HG02642 (cell line): ENCODE measurements at regions not wholly inside any gene's neighbourhood (a gene's known extent, or its start where the extent isn't known, plus 50 kb on each side); places are given as distances from the start of the nearest gene placed in this dataset.

Experiments used
- ATAC-seq: cut with Tn5 transposase; IDR thresholded peaks from one replicate; pipeline ENCODE4 v1.9.1; 2021; ENCODE audit warnings: mild to moderate bottlenecking; ENCODE audit not compliant: unreplicated experiment, poor library complexity

DNA sequence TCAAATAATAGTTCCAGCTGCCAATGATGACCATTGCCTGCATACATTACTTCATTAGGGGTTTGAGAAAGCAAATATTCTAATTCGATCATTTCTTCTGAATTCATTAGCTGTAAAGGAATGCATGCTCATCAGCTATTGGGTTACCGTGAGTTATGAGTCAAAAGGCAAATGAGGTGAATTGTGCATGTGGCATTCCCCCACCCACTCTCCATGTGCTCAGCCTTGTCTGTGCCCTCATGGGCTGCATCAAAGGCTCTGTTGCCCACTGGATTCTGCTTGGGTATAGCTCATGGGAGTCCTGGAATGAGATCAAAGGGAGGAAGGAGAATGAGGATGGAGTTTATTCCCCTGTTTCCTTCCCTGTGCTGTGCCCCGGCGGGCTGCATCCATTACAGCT lies 99.3 kb upstream of the CHRNA7 start:
- no peak for ATAC-seq

DNA sequence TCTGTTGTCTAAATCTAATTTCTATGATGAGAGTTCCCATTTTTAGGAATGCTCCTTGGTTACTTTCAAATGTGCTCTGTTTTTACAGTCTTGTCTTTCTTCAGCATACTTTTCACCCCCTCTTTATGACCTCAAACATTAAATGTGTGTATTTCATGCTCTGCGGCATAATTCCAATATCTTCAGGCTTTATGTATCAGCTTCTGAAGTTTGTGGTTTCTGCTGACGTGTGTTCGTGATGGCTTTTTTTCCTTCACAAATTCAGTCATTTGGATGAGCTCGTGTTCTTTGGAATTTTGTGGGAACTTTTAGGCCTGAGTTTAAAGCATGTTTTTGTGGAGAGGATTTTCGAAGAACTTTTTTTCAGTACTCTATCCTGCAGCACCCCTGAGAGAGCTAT lies 97.7 kb upstream of the CHRNA7 start:
- no peak for ATAC-seq

DNA sequence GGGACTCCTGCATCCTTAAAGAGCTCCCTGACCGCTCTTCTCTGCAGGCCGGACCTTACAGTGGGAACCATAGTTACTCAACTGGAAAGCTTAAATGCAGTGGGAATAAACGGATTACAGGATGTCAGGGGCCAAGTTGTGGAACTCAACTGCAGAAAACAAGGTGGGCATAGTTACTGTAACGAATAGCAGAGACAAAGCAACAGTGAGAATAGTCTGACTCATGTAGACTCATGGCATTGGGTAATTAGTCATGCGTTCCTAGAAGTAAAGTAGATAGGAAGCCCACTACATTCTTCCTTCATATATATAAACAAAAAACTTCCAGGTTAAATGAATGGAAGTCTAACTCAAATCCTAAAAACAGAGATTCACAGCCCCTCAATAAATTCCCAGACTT lies 95.5 kb upstream of the CHRNA7 start:
- ATAC-seq: no peak

DNA sequence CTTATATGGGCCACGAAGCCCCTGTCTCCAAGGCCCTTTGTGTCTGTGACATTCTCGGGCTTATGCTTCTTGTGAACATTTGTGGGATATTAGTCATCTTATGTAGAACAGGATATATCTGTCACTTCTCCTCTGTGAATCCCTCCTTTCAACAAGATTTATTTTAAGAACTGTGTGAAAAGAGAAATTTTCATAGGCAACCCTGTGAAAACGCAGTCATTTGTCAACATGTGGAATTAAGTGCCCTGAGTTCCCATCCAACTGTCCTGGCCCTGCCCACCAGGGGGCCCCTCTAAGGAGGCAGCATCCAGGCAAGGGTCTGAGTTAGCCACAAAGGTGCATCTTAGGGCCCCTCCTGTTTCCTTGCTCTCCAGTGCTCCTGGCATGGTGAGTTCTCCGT lies 76.8 kb upstream of the CHRNA7 start:
- no peak for ATAC-seq

DNA sequence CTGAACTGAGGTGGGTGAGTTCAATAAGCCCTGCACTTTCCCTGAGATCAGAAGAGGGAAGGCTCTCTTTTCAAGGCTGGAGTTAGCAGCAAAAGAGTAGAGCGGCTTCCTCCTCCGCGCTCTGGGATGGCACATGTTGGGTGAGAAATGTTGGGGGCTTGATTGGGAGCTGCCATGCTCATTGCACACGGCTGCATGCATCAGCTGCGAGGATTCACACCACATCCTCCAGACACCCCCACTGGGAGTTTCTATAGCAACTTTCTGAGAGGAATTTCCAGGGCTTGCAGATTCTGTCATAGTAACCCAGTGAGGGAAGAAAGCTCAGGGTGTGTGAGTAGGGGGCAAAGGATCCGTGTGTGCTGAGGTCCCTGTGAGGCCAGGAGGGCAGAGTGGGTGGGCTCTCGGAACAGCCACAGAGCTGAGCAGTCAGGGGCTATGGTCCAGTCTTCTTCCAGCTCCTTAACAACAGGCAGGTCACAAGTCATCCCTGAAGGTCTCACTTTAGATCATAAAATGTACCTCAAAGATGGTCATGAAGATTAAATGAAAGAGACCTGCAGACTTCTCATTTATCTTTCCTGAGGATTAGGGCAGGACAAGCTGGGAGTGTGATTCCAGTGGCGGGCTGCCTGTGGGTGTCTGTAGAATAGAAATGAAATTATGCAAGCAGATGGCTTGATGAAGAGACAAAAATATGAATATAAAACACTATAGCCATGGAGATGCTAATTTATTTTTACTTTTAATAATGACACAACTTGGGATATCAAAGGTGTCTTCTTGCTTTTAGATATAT lies 75.7 kb upstream of the CHRNA7 start:
- no peak for ATAC-seq

DNA sequence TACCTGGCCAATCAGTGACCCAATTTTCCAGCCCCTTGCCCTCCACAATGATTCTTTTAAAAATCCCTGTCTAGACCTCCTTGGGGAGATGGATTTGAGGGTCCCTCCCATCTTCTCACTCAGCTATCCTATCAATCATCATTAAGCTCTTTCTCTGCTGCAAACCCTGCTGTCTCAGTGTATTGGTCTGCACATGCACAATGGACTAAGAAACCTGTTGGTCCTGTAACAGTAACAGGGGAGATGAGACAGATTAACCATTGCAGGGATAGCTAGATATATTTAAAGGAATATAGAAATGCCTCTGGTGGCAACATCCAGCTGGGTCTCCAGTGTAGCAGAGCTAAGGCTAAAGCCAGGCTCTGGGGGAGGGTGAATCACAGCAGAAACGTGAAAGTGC lies 74.6 kb upstream of the CHRNA7 start:
- no peak for ATAC-seq

DNA sequence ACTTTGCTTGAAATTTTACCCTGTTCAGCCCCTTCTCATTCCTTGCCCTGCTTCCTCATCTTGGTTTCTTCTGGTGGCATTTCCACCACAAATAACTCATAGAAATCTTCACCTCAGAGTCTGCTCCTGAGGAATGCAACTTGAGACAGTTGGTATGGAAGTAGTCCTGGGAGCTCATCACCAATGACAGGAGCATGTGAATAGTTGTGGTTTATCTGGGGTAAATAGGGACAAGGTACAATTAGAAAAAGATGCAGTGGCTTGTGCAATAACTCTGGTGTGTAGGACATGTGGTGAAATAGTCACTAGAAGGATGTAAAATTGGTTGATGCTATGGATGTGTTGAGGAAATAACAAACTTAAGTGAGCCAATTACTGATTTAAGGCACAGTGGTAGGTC lies 72.7 kb upstream of the CHRNA7 start:
- ATAC-seq: no peak

DNA sequence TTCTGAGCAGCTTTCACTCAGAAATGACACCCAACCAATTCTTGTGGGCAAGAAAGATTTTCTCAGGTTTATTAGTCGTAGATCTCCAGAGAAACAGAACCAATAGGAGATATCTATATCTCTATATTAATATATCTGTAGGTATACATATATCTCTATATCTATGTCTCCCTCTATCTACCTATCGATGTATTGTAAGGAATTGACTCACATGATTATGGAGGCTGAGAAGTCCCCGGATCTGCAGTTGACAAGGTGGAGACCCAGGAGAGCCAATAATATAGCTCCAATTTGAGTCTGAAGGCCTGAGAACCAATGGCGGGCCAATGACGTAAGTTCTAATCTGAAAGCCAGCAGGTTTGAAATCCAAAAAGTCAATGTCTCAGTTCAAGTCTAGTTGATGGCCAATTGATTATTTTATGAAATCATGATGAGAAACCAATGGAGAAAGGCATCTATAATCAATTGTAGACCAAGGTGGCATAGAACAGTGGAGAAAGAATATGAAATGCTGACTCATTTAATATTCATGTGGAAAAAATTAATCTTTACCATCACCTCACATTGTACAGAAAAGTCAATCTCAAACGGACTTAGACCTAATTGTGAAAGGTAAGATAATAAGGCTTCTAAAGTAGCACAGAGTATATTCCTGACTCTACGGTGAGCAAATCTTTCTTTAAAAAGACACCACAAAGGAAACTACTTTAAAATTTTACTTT lies 65.6 kb upstream of the CHRNA7 start:
- ATAC-seq: no peak

DNA sequence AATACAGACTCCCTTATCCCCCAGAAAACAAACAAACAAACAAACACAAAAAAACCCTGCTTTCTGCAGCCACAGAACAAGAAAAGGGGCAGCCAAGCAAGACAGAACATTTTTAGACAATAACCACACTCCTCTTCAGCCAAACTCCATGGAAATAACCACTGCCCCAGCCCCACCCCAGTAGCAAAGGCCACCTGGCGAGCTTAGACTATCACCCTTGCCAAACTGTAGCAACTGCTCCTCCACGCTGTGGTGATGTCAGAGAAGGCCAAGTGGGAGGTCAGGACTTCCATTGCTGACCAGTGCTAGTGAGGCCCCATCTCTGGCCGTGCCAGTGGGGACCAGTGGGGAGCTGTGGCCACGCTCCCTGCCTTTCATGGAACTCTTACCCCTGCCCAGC lies 60.3 kb upstream of the CHRNA7 start:
- ATAC-seq: no peak

DNA sequence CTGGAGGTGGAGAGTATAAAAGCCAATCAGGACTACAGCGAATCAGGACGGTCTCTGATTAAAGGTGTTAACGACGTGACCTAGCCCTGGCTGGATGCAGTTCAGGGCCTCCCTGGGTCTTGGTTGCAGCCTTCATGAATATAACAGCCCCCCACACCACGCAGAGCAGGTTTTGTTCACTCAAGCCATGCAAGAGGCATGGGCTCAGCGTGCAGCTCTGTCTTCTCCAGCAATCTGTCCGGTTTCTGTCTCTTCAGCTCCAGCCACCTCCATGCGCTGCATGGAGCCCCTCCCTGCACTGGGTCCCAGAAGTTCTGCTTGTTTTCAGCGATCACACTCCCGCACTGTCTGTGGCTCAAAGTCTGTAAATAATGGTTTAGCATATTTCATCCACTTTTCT lies 57.1 kb upstream of the CHRNA7 start:
- ATAC-seq: no peak

DNA sequence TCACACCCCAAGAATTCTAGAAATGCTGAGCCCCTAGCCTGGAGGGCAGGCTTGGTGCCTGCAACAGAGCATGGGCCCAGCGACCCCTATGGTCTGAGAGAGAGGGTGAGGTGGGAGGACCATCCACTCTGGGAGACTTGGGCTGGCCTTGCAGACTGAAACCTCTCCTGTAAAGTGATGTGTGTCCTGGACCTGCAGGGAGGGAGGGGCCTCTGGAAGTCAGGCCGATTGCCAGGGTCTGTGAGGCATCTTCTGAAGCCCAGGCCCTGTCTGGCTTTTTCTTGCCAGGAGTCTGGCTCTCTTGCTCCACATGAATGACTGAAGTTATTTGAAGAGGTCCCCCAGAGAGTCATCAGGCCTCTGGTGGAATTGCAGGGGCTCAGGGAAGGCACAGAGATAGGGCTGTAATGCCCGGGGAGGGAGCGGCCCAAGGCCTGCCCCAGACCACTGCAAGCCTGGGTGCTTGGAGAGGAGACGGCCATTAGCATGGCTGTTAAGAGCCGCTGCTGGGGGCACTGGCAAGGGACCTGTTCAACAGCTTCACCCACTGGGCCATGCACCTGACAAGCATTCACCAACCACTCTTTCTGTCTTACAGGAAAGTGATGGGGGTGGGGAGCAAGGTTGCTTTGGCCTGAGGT lies 56.0 kb upstream of the CHRNA7 start:
- no peak for ATAC-seq

DNA sequence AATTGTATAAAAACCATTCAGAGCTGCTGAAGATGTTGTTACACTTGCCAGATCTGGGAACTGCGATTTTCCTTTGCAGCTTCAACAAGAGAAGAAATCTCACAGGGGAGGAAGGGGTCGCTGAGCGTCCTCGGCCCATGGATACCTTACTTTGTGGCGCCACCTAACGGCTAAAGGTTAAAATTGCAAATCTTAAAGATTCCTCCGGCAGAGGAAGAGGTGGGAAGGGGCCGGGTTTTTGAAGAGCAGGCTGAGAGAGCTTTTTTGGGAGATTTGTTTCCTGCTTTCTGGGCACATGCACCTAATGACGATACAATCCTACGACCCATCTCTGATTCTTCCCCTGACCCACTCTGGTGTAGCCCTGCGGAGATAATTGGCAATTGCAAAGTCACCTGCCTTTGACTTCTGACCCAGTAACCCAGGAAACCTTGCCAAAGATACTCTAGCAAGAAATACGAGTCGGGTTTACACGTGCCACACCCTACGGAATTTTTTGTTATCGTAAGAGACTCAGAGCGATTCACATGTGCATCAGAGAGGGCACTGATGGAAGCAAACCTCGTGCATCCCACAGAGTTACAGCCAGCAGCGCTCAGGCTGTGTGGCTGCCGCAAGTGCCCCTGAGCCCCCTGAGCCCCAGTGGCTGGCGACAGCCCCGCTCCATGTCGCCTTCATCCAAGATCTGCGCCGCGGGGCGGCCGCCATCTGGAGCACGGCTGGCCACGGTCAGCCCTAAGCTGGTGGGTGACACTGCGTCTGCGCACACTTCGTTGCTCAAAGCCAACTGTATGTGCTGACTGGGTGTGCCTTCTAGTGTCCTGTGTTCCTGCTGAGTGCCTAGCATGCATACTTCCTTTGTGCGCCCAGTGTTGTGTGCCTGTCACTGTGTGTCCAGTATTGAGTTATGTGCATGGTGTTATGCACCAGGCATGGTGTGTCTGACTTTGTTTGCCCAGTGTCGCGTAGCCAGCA lies 55.2 kb upstream of the CHRNA7 start:
- ATAC-seq: no peak

DNA sequence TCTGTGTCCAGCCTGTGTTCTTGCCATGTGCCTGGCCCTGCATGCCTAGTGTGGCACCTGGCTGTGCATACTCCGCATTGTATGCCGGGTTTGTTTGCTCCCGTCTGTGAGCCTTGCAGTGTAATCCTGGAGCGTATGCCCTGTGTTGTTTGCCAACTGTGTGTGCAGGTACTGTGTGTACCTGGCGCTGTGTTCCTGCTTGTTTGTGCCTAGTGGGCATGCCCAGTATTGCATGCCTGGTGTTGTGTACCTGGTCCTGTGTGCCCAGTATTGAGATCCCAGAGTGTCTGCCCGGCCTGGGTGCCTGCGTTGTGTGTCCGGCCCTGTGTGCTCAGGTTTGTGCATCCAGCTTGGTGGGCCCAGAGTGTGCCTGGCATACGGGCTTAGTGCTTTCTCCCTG lies 54.5 kb upstream of the CHRNA7 start:
- ATAC-seq: no peak

DNA sequence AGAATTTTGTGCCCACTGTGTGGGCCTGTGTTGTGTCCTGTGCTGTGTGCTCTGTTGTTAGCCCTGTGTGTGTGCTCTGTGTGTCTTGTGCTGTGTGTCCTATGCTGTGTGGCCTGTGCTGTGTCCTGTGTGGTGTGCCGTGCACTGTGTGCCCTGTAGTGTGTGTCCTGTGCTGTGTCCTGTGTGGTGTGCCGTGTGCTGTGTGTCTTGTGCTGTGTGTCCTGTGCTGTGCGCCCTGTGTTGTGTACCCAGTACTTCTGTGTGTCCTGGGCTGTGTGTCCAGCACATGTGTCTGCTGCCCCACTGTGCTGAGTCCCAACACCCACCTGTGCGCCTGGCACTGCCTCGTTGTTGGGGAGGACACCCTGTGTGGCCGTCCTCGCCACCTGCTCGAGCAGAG lies 53.2 kb upstream of the CHRNA7 start:
- no peak for ATAC-seq

DNA sequence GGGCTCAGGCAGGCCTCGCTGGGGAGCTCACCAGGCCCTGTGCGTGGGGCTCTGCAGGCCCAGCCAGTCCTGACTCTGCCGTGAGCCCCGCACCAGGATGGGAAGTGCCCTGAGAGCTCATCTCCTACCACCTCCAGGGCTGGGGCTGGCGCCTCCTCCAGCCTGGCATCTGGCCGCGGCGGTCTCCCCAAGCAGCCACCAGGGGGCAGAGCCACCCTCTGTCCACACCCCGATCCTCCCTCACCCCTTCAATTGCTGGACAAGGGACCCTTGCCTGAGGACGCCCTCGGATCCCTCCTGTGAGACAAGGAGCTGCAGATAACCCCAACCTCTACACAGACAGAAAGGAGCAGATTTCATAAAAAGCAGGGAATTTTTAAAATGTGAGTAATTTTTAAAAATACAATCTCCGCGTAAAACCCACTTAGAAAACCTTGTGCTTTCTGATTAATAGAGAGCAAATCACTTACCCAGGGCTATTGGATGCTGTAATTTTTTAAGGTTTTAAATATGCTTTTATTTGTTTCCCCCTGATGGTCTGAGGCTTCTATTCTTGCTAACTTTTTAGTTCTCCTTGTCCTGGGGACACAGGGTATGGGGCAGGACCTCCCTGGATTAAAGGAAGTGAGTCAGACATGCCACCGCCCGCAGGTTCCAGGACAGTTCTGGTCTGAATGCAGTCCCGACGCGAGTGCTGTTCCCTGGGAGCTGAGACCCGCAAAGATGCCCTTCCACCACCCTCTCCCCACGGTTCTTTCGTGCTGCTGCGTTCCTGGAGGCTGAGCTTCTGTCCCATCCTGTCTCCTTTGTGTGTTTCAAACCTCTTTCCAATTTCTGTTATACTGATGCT lies 52.3 kb upstream of the CHRNA7 start:
- peak; percentile 71 for ATAC-seq
